ENCODE measurements at regions not wholly inside any gene's neighbourhood (a gene's known extent, or its start where the extent isn't known, plus 50 kb on each side); places are given as distances from the start of the nearest gene placed in this dataset.

- no peak for DNase-seq
These were observed 61.1 kb upstream of the SLC22A16 start for GRCh38 chr6:110537208-110538123.

- DNase-seq: no peak
These were observed 58.5 kb upstream of the SLC22A16 start for GRCh38 chr6:110534731-110535492.

GRCh38 chr6:110532431-110532830 is 56.0 kb upstream of the SLC22A16 start:
- DNase-seq: no peak

- no peak for DNase-seq
These were observed 54.3 kb upstream of the SLC22A16 start for GRCh38 chr6:110530671-110531070.

GRCh38 chr6:110529907-110530306 is 53.5 kb upstream of the SLC22A16 start:
- DNase-seq: no peak

- DNase-seq: no peak
These were observed 52.9 kb upstream of the SLC22A16 start for GRCh38 chr6:110529355-110529754.

GRCh38 chr6:110528930-110529325 is 52.5 kb upstream of the SLC22A16 start:
- DNase-seq: no peak

GRCh38 chr6:110528101-110528929 is 51.9 kb upstream of the SLC22A16 start:
- peak; percentile 41 for DNase-seq

- no peak for DNase-seq
These were observed 51.1 kb upstream of the SLC22A16 start for GRCh38 chr6:110527516-110527915.

GRCh38 chr6:110526726-110527125 is 50.3 kb upstream of the SLC22A16 start:
- no peak for DNase-seq

All from activated CD4-positive, CD25-positive, alpha-beta regulatory T cell treated with anti-CD3 and anti-CD28 coated beads, Interleukin-2, amount 50 U/mL, for 72 hours (primary cell).